ENCODE measurements at regions not wholly inside any gene's neighbourhood (a gene's known extent, or its start where the extent isn't known, plus 50 kb on each side); places are given as distances from the start of the nearest gene placed in this dataset.

GRCh38 chr5:107157809-107158208 is 512.9 kb downstream of the EFNA5 start:
- H2BK20ac ChIP-seq (ENCODE audit: low read depth, low read length, poor library complexity, severe bottlenecking), result no peak overlapping the region
- H3K4me3 Mint-ChIP-seq, result no peak overlapping the region
- H2AFZ ChIP-seq (ENCODE audit: low read length), result no peak overlapping the region
- H3K79me2 ChIP-seq (ENCODE audit: insufficient read depth, low read length), result no peaks in the 10 kb centered on the region
- no peak for DNase-seq
- no peak overlapping the region for H3K4ac ChIP-seq (ENCODE audit: low read depth, low read length)
- no peaks in the 10 kb centered on the region for H3K4me1 Mint-ChIP-seq
- no peak overlapping the region for H3K14ac ChIP-seq (ENCODE audit: insufficient read depth, low read length)
- no peaks in the 10 kb centered on the region for H3K4me1 ChIP-seq (ENCODE audit: insufficient read depth, low read length)
- peaks cover 0 to 10% (median 0%) of the 10 kb centered on the region in 3 experiments; a peak in 3 of 7 replicates for H3K36me3 Mint-ChIP-seq (ENCODE audit: insufficient read depth in 1 of 3, low read depth in 3 of 3)
- no peaks in the 10 kb centered on the region for H3K9me3 ChIP-seq (ENCODE audit: control insufficient read depth, low read depth, low read length)
- no peak overlapping the region for H3T11ph ChIP-seq (ENCODE audit: low read length)
- H4K8ac ChIP-seq (replicated peaks; ENCODE audit: insufficient read length, low read depth, low read length), result no peak overlapping the region
- H3K9me3 Mint-ChIP-seq, result peaks cover 5 to 11% of the 10 kb centered on the region in 2 experiments; a peak in 4 of 5 replicates
- H3K56ac ChIP-seq (ENCODE audit: insufficient read length, low read depth, low read length), result no peak overlapping the region
- no CpG with 5 or more reads among the region's 5 CpGs for WGBS (ENCODE audit: extremely low coverage, insufficient read length, low lambda C conversion rate)
- H3K23ac ChIP-seq (ENCODE audit: insufficient read length, low read depth, low read length), result no peak overlapping the region
- no peak overlapping the region for H2BK15ac ChIP-seq (ENCODE audit: low read depth, low read length)
- no peak overlapping the region for H2BK12ac ChIP-seq (ENCODE audit: insufficient read length, low read depth, low read length)
- no peak overlapping the region for H3K4me2 ChIP-seq (ENCODE audit: insufficient read depth, insufficient read length, low read length)
- no peak overlapping the region for H3K27ac Mint-ChIP-seq
- H2BK120ac ChIP-seq (ENCODE audit: low read depth, low read length, poor library complexity, severe bottlenecking), result no peak overlapping the region
- no peak; the same call in 2 of the 3 replicates for TF ChIP-seq CTCF (conservative IDR thresholded peaks at IDR 0.05)
- H2BK5ac ChIP-seq (ENCODE audit: insufficient read length, low read length), result no peak overlapping the region
- H3K79me1 ChIP-seq (ENCODE audit: insufficient read depth, low read depth, low read length, poor library complexity, severe bottlenecking), result no peaks in the 10 kb centered on the region
- no peak overlapping the region for H3K9ac ChIP-seq (ENCODE audit: extremely low read depth, insufficient read length, low read length)
- H3K18ac ChIP-seq (ENCODE audit: insufficient read length, low read depth, low read length), result no peak overlapping the region
- H4K20me1 ChIP-seq (ENCODE audit: control insufficient read depth, insufficient read depth, insufficient read length), result no peaks in the 10 kb centered on the region
- no peak overlapping the region for H4K91ac ChIP-seq (ENCODE audit: insufficient read length, low read depth, low read length)
- H3K23me2 ChIP-seq (ENCODE audit: insufficient read length, low read depth, low read length, poor library complexity, severe bottlenecking), result no peaks in the 10 kb centered on the region
- H2AK5ac ChIP-seq (ENCODE audit: insufficient read length, low read length), result no peak overlapping the region
- no peaks in the 10 kb centered on the region; the same call in none of the 2 replicates for H3K27me3 Mint-ChIP-seq (ENCODE audit: low read depth)
- H4K5ac ChIP-seq (ENCODE audit: insufficient read length, low read depth, low read length), result no peak overlapping the region
- no peak overlapping the region for H3K27ac ChIP-seq (ENCODE audit: insufficient read length, low read depth, low read length)
- no peaks in the 10 kb centered on the region for H3K27me3 ChIP-seq (ENCODE audit: insufficient read depth, low read length)
